Stomach (tissue), 4 donors: ENCODE measurements at regions not wholly inside any gene's neighbourhood (a gene's known extent, or its start where the extent isn't known, plus 50 kb on each side); places are given as distances from the start of the nearest gene placed in this dataset.

Source experiments
- CTCF ChIP-seq, 7 experiments: fragments of 450-650 bp in 4 of 7; fragments of 200-600 bp in 3 of 7; sonication (generic) in 3 of 7; IDR thresholded peaks; one replicate each; pipeline ENCODE4 v1.5.1; 2016 to 2019; ENCODE audit warnings: antibody characterized with exemption in 7 of 7, control low read depth in 2 of 7, mild to moderate bottlenecking in 1 of 7
- EP300 ChIP-seq: sonication (generic); formaldehyde crosslinking; IDR thresholded peaks from one replicate; pipeline ENCODE4 v1.6.1; 2017; ENCODE audit warnings: antibody characterized with exemption
- POLR2AphosphoS5 ChIP-seq, 3 donors: sonication (generic); formaldehyde crosslinking; IDR thresholded peaks; one replicate each; pipeline ENCODE4 v1.6.1; 2016; ENCODE audit warnings: antibody characterized with exemption in 3 of 3

GRCh38 chr14:89708982-89709625 lies 245.4 kb downstream of the EFCAB11 start:
- TF ChIP-seq CTCF (IDR thresholded peaks at IDR 0.05) (no peak), EP300 (no peak), POLR2AphosphoS5 (IDR thresholded peaks at IDR 0.05) (no peak)
